ENCODE measurements at regions not wholly inside any gene's neighbourhood (a gene's known extent, or its start where the extent isn't known, plus 50 kb on each side); places are given as distances from the start of the nearest gene placed in this dataset.

- no peak for DNase-seq
These were observed 58.5 kb downstream of the PSMG1 start for GRCh38 chr21:39124681-39125251.

GRCh38 chr21:39123375-39123774 lies 59.9 kb downstream of the PSMG1 start:
- DNase-seq: no peak

DNA sequence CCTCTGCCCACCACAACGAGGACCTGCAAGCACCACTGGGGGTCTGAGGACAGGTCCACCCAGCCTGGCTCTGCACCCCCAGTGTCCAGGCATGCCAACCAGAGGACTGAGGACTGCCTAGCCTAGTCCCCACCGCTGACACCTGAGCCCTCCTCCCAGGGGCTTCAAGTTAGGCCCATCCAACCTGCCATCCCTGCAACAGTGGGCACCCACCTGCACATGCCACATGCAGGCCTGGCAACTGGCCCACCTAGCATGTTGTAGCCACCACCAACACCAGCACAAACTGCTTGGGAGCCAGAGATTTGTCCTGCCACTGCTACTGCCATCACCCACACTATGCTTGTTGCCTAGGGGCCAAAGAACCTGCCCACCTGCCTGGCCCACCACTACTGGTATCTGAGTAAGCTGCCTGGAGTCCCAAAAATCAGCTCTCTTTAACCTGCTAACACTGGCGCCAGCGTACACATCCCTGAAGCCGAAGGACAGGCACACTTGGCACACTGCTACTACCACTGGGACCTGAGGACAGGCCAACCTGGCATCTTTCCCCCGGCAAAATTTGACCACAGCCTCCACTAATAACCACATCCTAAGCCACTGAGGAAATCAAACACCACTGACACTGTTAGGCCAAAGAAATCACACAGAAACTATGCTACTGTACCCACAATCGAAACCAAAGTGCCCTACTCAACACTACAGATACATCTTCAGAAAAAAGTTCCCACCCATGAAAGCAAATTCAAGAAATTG lies 61.5 kb downstream of the PSMG1 start:
- no peak for DNase-seq

GRCh38 chr21:39120876-39121599 lies 62.2 kb downstream of the PSMG1 start:
- DNase-seq: no peak

DNA sequence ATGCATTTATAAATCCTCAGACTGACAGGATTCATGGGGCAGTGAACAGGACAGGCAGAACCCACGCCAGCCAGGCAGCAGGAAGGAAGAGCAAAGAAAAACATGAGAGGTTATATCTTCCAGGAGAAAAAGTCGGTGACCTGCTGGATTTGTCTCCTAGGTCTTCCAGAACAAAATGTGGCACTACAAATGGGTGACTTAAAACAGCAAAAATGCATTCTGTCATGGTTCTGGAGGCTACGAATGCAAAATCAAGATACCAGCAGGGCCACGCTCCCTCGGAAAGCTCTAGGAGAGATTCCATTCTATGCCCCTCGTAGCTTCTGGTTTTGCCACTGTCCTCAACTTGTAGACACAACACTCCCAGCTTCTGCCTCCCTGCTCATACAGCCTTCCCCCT lies 63.4 kb downstream of the PSMG1 start:
- no peak for DNase-seq

DNA sequence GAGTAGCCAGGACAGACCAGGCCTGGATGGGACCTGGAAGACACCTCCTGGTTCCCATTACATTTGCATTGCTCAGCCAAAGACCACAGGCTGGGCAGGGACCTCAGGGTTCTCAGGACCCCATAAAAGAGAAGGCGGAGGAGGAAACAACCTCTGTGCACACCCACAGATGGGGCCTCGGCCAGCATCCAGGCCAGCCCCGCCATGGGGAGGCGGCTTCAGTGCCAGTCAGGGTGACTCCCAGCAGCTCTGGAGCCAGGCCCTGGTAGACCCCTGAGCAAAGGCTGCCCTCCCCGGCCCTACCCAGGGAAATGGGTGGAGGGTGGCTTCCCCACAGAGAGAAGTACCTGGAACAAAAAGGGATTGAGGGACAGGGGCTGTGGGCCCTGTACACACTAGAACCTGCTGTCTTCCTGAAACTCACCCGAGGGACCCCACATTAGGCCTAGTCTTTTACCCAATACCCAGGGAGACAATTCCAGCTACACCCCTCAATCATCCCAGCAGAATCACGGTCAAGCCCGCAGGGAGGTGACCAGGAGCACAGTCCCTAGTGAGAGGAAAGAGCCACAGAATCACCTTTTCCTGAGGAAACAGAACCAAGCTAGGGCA lies 64.5 kb downstream of the PSMG1 start:
- DNase-seq: no peak

DNA sequence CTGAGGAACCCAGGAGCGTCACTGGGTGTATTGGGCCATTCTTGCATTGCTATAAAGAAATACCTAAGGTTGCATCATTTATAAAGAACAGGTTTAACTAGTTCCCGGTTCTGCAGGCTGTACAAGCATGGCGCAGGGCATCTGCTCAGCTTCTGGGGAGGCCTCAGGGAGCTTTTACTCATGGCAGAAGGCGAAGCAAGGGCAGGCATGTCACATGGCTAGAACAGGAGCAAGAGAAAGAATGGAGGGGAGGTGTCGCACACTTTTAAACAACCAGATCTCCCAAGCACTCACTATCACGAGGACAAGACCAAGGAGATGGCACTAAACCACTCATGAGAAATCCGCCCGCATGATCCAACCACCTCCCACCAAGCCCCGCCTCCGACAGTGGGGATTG lies 65.2 kb downstream of the PSMG1 start:
- DNase-seq: no peak

GRCh38 chr21:39117440-39117970 lies 65.7 kb downstream of the PSMG1 start:
- DNase-seq: no peak

DNA sequence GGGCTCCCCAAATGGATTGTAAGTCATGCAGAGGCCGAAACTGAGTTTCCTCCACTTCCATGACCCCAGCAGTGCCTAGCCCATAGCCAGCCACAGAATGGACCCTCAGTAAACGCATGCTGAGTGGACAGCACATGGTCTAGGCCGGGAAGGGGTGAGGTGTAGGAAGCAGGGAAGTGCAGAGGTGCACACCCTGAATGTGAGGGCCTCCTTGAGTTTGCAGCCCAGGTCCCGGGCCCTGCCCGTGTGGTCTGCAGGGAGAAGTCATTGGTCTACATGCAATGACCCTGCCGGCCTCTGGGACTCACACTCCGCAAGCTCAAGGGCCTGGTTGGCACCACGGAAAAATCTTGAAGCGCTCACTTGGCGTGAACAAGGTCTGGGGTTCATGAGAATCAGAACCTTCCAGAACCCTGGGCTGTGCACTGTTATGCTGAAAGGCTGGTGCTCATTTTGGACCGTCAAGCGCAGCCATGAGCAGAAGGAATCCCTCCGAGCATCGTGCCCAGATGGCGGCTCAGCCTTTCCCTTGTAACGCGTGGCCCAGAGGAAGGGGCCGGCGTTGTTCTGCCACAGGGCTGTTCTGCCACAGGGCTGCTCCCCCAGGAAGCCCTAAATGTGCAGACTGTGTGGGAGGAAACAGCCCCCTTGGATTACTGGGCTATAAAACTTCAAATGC lies 66.4 kb downstream of the PSMG1 start:
- DNase-seq: no peak

GRCh38 chr21:39115576-39116235 lies 67.5 kb downstream of the PSMG1 start:
- DNase-seq: no peak

- peak; percentile 40 for DNase-seq
These were observed 68.2 kb downstream of the PSMG1 start for GRCh38 chr21:39114871-39115575.

DNA sequence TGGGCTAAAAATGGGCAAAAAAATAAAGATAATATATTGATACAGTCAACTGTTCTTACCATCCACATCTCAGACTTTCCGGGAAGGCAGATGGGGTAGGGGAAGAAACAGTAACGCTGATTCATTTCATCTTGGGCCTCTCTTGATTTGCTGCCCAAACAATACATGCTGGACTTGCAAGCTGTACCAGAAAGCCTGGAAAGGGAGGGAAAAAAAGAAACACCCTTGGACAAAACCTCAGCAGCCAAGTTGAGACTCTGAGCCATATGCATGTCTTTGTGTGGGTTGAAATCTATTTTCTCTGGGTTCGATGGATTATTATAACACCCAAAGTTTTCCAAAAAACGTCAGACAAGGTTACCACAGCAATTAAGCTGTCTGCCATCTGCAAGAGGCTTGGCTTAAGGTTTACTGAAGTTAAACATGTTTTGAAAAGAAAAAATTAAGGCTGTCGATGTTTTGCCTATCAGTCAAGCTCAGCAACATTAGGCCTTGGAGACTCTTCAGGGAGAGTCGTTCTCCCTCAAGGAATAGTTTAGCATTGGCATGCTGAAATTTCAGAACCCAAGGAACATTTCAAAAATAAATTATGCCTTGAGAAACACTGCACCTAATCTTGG lies 71.2 kb downstream of the PSMG1 start:
- DNase-seq: no peak

DNA sequence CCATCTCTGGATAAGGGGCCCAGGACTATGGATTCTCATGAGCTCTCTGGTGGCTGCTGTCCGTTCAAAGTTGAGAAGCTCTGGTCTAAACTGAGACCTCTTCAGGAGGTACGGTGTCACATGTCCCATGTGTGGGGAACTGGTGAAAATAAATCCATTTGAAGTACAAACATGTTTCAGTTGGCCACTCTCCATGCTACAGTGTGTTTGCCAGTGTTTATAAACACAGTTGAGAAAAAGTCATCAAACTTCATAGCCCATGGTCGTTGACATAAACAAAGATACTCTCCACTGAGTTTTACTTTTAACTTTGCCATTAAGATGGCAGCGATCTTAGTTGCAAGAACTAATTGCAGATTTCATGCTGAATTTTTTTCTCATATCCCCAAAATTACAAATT lies 72.8 kb downstream of the PSMG1 start:
- no peak for DNase-seq

GRCh38 chr21:39109596-39110210 lies 73.5 kb downstream of the PSMG1 start:
- DNase-seq: no peak

- DNase-seq: no peak
These were observed 74.1 kb downstream of the PSMG1 start for GRCh38 chr21:39109163-39109530.

- DNase-seq: no peak
These were observed 74.7 kb downstream of the PSMG1 start for GRCh38 chr21:39108291-39109162.

GRCh38 chr21:39107739-39108138 lies 75.5 kb downstream of the PSMG1 start:
- DNase-seq: no peak

DNA sequence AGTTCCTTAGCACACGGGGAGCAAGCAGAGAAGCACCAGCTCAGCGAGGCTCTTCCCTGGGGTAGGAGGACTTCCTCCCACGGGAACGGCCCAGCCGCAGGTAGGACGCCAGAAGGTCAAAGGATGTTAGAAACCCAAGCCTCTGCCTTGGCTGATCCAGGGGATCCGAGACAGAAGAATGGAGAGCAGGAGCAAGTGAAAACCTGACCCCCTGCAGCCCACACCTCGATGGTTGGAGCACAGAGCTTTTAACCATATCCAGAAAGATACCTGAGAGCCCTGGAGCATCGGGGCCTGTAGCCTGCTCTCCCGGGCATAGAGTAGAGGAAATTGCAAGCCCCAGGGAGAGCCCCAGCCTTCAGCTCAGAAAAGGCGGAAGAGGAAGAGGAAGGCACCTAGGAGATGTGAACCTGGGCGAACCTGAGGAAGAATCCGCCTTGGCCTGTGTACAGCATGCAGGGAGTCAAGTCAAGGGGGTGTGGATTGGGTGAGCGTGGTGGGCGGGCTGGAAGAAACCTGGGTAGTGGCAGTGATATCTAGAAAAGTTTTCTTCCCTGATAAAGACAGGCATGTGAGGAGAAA lies 76.3 kb downstream of the PSMG1 start:
- DNase-seq: no peak

DNA sequence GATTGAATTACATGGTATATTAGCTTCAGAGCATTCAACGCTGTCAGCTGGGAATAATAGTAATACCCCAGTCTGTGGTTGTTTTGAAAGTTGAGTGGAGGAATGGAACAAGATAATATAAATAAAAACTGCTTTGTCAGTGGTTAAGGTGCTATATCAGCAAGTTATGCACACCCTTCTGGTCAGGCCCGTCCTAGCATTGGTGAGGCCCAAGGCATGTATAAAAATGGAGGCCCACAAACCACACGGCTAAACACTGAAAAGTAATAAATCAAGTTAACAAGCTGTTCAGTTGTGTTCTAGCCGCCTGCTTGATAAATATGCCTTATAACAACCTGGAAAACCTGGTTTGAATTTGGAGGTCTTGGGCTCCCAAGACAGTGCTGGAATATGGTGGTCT lies 77.4 kb downstream of the PSMG1 start:
- DNase-seq: no peak

Data from kidney glomerular epithelial cell (primary cell).